ENCODE measurements at regions not wholly inside any gene's neighbourhood (a gene's known extent, or its start where the extent isn't known, plus 50 kb on each side); places are given as distances from the start of the nearest gene placed in this dataset.

DNA sequence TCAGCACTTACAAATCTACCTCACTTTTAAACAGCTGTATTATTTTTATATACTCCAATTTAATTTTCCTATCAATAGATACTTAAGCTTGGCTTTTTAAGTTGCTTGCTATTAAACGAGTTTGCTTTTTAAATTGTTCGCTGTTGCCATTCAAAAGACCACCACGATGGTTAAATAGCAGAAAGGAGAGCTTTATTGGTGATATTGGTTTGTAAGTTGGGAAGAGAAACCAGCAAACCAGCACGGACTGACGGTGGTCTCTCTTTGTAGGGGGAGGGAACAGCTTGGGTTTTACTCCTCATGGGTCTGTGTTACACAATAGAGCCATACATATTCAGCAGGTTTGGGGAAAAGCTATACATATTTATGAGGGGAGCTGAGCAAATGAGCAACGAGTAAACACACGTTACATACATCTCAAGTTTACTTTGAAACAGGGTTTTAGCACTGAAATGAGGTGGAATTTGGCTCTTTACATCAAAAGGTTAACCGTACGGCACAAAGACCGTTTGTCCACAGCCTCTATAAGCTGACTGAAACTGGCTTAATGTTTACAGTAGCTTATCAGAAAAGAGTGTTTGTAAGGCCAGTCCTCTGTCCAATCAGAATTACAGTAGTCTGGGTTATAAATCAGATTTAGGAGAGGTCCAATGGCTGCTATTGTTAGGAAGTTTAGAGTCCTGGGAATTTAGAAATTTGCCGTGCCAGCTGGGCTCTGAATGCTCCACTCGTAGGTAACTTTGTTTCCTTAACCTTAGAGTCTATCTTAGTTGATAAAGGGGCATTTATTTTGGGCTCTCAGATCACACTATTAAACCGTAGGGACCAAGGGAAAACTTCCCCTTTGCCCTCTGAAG, 69.7 kb upstream of the DHRS4 start:
- WGBS, 2 experiments (ENCODE audit: extremely low coverage in 2 of 2, insufficient read length in 1 of 2) = no CpG with 5 or more reads among the region's 13 CpGs
- Histone ChIP-seq H3K9me3 (ENCODE audit: control insufficient read depth, insufficient read depth, low read length) (no peaks in the 10 kb centered on the region), H3K23ac (ENCODE audit: low read depth, low read length) (no peak overlapping the region), H3K4me3 (ENCODE audit: insufficient read depth, low read depth, low read length) (no peak overlapping the region), H3K4ac (ENCODE audit: low read depth, low read length) (no peak overlapping the region), H2BK20ac (ENCODE audit: low read depth, low read length) (no peak overlapping the region), H3K56ac (ENCODE audit: extremely low read depth, insufficient read depth, low read length) (no peak overlapping the region), H3K27ac (ENCODE audit: insufficient read depth, low read length) (no peak overlapping the region), H4K5ac (ENCODE audit: low read depth, low read length) (no peak overlapping the region), H4K91ac (ENCODE audit: insufficient read depth, low read depth, low read length) (no peak overlapping the region), H3K4me2 (ENCODE audit: low read depth, low read length) (no peak overlapping the region), H3K27me3 (ENCODE audit: control insufficient read depth, insufficient read depth, low read length) (no peaks in the 10 kb centered on the region), H3K79me1 (ENCODE audit: low read depth in 1 of 2, low read length in 2 of 2) (no peaks in the 10 kb centered on the region), H3K9me1 (ENCODE audit: insufficient read depth, low read length) (no peaks in the 10 kb centered on the region), H3K18ac (ENCODE audit: low read depth, low read length) (no peak overlapping the region), H3K9ac (ENCODE audit: low read depth, low read length) (no peak overlapping the region), H4K8ac (ENCODE audit: low read depth in 2 of 2, low read length in 2 of 2) (no peak overlapping the region), H3K36me3 (ENCODE audit: control insufficient read depth, insufficient read depth, low read length) (no peaks in the 10 kb centered on the region), H3K14ac (replicated peaks; ENCODE audit: low read depth, low read length) (no peak overlapping the region), H3K4me1 (ENCODE audit: control insufficient read depth, insufficient read depth, low read length) (no peaks in the 10 kb centered on the region), H4K20me1 (ENCODE audit: insufficient read depth, low read length) (no peaks in the 10 kb centered on the region), H2BK15ac (ENCODE audit: low read depth, low read length) (no peak overlapping the region), H2BK5ac (ENCODE audit: low read depth, low read length, poor library complexity, severe bottlenecking) (no peak overlapping the region), H2AFZ (replicated peaks; ENCODE audit: low read length, poor library complexity) (no peak overlapping the region), H2BK120ac (ENCODE audit: low read depth, low read length) (no peak overlapping the region), H2AK5ac (ENCODE audit: low read depth, low read length) (no peak overlapping the region), H2AK9ac (replicated peaks; ENCODE audit: low read depth, low read length, poor library complexity) (no peak overlapping the region)
- ATAC-seq (ENCODE audit: low read depth) = no peak
- DNase-seq = no peak
- no TSS peak for BruUV-seq (replicated peaks)
- TF ChIP-seq FOS (IDR thresholded peaks at IDR 0.05; ENCODE audit: low read depth, low read length) = no peak
- no peak for TF ChIP-seq MXI1 (IDR thresholded peaks at IDR 0.05; ENCODE audit: borderline replicate concordance, low read depth, low read length)
- TF ChIP-seq NFE2L2 (IDR thresholded peaks at IDR 0.05; ENCODE audit: low read depth, low read length) = no peak
- TF ChIP-seq BHLHE40 (IDR thresholded peaks at IDR 0.05; ENCODE audit: low read depth, low read length) = no peak
- TF ChIP-seq RFX5 (IDR thresholded peaks at IDR 0.05; ENCODE audit: low read depth, low read length) = no peak
- no peak for TF ChIP-seq POLR2A (IDR thresholded peaks at IDR 0.05; ENCODE audit: low read depth, low read length)
- TF ChIP-seq, protein P1, sequence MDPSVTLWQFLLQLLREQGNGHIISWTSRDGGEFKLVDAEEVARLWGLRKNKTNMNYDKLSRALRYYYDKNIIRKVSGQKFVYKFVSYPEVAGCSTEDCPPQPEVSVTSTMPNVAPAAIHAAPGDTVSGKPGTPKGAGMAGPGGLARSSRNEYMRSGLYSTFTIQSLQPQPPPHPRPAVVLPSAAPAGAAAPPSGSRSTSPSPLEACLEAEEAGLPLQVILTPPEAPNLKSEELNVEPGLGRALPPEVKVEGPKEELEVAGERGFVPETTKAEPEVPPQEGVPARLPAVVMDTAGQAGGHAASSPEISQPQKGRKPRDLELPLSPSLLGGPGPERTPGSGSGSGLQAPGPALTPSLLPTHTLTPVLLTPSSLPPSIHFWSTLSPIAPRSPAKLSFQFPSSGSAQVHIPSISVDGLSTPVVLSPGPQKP (IDR thresholded peaks at IDR 0.05; ENCODE audit: borderline replicate concordance, low read depth, low read length) = no peak
- TF ChIP-seq, protein P2, sequence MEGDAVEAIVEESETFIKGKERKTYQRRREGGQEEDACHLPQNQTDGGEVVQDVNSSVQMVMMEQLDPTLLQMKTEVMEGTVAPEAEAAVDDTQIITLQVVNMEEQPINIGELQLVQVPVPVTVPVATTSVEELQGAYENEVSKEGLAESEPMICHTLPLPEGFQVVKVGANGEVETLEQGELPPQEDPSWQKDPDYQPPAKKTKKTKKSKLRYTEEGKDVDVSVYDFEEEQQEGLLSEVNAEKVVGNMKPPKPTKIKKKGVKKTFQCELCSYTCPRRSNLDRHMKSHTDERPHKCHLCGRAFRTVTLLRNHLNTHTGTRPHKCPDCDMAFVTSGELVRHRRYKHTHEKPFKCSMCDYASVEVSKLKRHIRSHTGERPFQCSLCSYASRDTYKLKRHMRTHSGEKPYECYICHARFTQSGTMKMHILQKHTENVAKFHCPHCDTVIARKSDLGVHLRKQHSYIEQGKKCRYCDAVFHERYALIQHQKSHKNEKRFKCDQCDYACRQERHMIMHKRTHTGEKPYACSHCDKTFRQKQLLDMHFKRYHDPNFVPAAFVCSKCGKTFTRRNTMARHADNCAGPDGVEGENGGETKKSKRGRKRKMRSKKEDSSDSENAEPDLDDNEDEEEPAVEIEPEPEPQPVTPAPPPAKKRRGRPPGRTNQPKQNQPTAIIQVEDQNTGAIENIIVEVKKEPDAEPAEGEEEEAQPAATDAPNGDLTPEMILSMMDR (conservative IDR thresholded peaks at IDR 0.05; ENCODE audit: low read depth, low read length) = no peak
- no peak for TF ChIP-seq SMC3 (IDR thresholded peaks at IDR 0.05; ENCODE audit: low read depth, low read length)
- TF ChIP-seq, protein P3, sequence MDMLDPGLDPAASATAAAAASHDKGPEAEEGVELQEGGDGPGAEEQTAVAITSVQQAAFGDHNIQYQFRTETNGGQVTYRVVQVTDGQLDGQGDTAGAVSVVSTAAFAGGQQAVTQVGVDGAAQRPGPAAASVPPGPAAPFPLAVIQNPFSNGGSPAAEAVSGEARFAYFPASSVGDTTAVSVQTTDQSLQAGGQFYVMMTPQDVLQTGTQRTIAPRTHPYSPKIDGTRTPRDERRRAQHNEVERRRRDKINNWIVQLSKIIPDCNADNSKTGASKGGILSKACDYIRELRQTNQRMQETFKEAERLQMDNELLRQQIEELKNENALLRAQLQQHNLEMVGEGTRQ (IDR thresholded peaks at IDR 0.05; ENCODE audit: low read depth, low read length) = no peak
- no peak for TF ChIP-seq CEBPB (IDR thresholded peaks at IDR 0.05; ENCODE audit: low read depth, low read length)
- dilution Hi-C loops (cut with HindIII; ENCODE audit: low sequenced_read_pairs, unreplicated experiment) (no loop called here), in situ Hi-C loops (cut with MboI; ENCODE audit: low sequenced_read_pairs) (no loop called here), intact Hi-C loops (cut with micrococcal nuclease) (no loop called here)
- CTCF ChIA-PET = interaction anchor here (1.0 kb wide), 1 partner anchor 27 kb away, joined by 3 read pairs; no protein-coding TSS in a partner anchor
- POLR2A ChIA-PET (ENCODE audit: unreplicated experiment) = no interaction called here

Measured in IMR-90 (cell line).